ENCODE measurements at regions not wholly inside any gene's neighbourhood (a gene's known extent, or its start where the extent isn't known, plus 50 kb on each side); places are given as distances from the start of the nearest gene placed in this dataset.

GRCh38 chr9:78725503-78725902 lies 428.6 kb downstream of the PSAT1 start:
- no TSS peak for BruUV-seq (replicated peaks)
- Histone ChIP-seq H3K9ac (replicated peaks; ENCODE audit: extremely low read depth, insufficient read depth, low read length) (no peak overlapping the region), H3K27ac (ENCODE audit: insufficient read depth, low read depth, low read length) (no peak overlapping the region), H3K9me3 (replicated peaks; ENCODE audit: control insufficient read depth, insufficient read depth, low read length) (no peaks in the 10 kb centered on the region), H3K79me2 (ENCODE audit: control insufficient read depth, insufficient read depth, low read length) (no peaks in the 10 kb centered on the region), H3K27me3 (ENCODE audit: control insufficient read depth in 2 of 2, insufficient read depth in 2 of 2, low read length in 2 of 2) (no peaks in the 10 kb centered on the region), H3K4me1 (ENCODE audit: control insufficient read depth, extremely low read depth, insufficient read depth, low read length) (no peaks in the 10 kb centered on the region), H2AFZ (ENCODE audit: low read depth, low read length) (no peak overlapping the region), H3K4me2 (ENCODE audit: insufficient read depth, low read length) (no peak overlapping the region), H3K4me3 (replicated peaks in 1 of 3; ENCODE audit: insufficient read depth in 1 of 3, low read depth in 1 of 3, low read length in 3 of 3) (no peak overlapping the region), H3K9me1 (replicated peaks; ENCODE audit: control insufficient read depth, extremely low read depth, insufficient read depth, low read length) (no peaks in the 10 kb centered on the region), H4K20me1 (replicated peaks; ENCODE audit: control insufficient read depth, extremely low read depth, insufficient read depth, low read length) (no peaks in the 10 kb centered on the region), H3K36me3 (ENCODE audit: control insufficient read depth in 2 of 2, extremely low read depth in 1 of 2, insufficient read depth in 2 of 2, low read length in 2 of 2) (no peaks in the 10 kb centered on the region)
- dilution Hi-C loops (cut with MboI; ENCODE audit: extremely low pct_ligation_motif_present, low sequenced_read_pairs), result no loop called here
- FAIRE-seq (no peak), DNase-seq (ENCODE audit: low read depth, low spot score) (no peak)
- no peak for TF ChIP-seq FOS (IDR thresholded peaks at IDR 0.05; ENCODE audit: borderline replicate concordance, insufficient read depth, low read length)
- no peak for TF ChIP-seq POLR2A (IDR thresholded peaks at IDR 0.05; ENCODE audit: low read depth, low read length)
- TF ChIP-seq POLR2AphosphoS5 (IDR thresholded peaks at IDR 0.05; ENCODE audit: insufficient read depth, low read depth, low read length), result no peak
- TF ChIP-seq CTCF (IDR thresholded peaks at IDR 0.05; ENCODE audit: extremely low read depth in 1 of 2, insufficient read depth in 1 of 2, low read depth in 1 of 2, low read length in 2 of 2), result no peak
- no peak for TF ChIP-seq EZH2 (IDR thresholded peaks at IDR 0.05; ENCODE audit: borderline replicate concordance, low read depth, low read length, severe bottlenecking)
- TF ChIP-seq MAX (IDR thresholded peaks at IDR 0.05; ENCODE audit: insufficient read depth, insufficient read length), result no peak
- no peak for TF ChIP-seq GATA2 (IDR thresholded peaks at IDR 0.05; ENCODE audit: insufficient read depth, insufficient read length, low read depth, low read length)
- no peak for TF ChIP-seq JUN (IDR thresholded peaks at IDR 0.05; ENCODE audit: borderline replicate concordance, insufficient read depth, insufficient read length, low read depth)
- TF ChIP-seq MYC (IDR thresholded peaks at IDR 0.05; ENCODE audit: low read depth, low read length), result no peak
- intact Hi-C loops (cut with micrococcal nuclease), result no loop called here
- CTCF ChIA-PET, result no interaction called here
- POLR2A ChIA-PET, result no interaction called here
